ENCODE measurements at regions not wholly inside any gene's neighbourhood (a gene's known extent, or its start where the extent isn't known, plus 50 kb on each side); places are given as distances from the start of the nearest gene placed in this dataset.

GRCh38 chr2:8409461-8410260 lies 272.2 kb upstream of the ID2 start:
- Histone ChIP-seq H3K27ac (ENCODE audit: low read depth, low read length, poor library complexity, severe bottlenecking) (no peak overlapping the region), H3K9me3 (ENCODE audit: low read depth, low read length, poor library complexity, severe bottlenecking) (no peaks in the 10 kb centered on the region), H3K27me3 (replicated peaks; ENCODE audit: insufficient read depth, low read depth, low read length, poor library complexity) (no peaks in the 10 kb centered on the region), H3K36me3 (ENCODE audit: insufficient read depth, low read length, poor library complexity, severe bottlenecking) (no peaks in the 10 kb centered on the region), H3K4me3 (ENCODE audit: low read depth, low read length, poor library complexity, severe bottlenecking) (no peak overlapping the region), H3K4me1 (ENCODE audit: insufficient read depth, low read length, poor library complexity, severe bottlenecking) (peaks cover 33% of the 10 kb centered on the region)
- no TSS peak for BruUV-seq (replicated peaks)
- DNase-seq (ENCODE audit: low spot score): no peak
- ChIA-PET POLR2A (ENCODE audit: low non-redundant PET) (no interaction called here), CTCF (no interaction called here)
- intact Hi-C loops (cut with micrococcal nuclease; ENCODE audit: unreplicated experiment): no loop called here
- no peak for TF ChIP-seq CTCF (conservative IDR thresholded peaks at IDR 0.05; ENCODE audit: low read depth, low read length)
- TF ChIP-seq EZH2 (IDR thresholded peaks at IDR 0.05; ENCODE audit: borderline replicate concordance, low read depth, low read length, poor library complexity, severe bottlenecking): no peak

GRCh38 chr2:8412082-8412481 lies 269.8 kb upstream of the ID2 start:
- Histone ChIP-seq H3K4me3 (ENCODE audit: low read depth, low read length, poor library complexity, severe bottlenecking) (no peak overlapping the region), H3K27me3 (replicated peaks; ENCODE audit: insufficient read depth, low read depth, low read length, poor library complexity) (no peaks in the 10 kb centered on the region), H3K36me3 (ENCODE audit: insufficient read depth, low read length, poor library complexity, severe bottlenecking) (no peaks in the 10 kb centered on the region), H3K27ac (ENCODE audit: low read depth, low read length, poor library complexity, severe bottlenecking) (peak overlapping the region; percentile 47), H3K4me1 (ENCODE audit: insufficient read depth, low read length, poor library complexity, severe bottlenecking) (peaks cover 48% of the 10 kb centered on the region), H3K9me3 (ENCODE audit: low read depth, low read length, poor library complexity, severe bottlenecking) (no peaks in the 10 kb centered on the region)
- TF ChIP-seq CTCF (conservative IDR thresholded peaks at IDR 0.05; ENCODE audit: low read depth, low read length) (no peak), EZH2 (IDR thresholded peaks at IDR 0.05; ENCODE audit: borderline replicate concordance, low read depth, low read length, poor library complexity, severe bottlenecking) (no peak)
- POLR2A ChIA-PET (ENCODE audit: low non-redundant PET): no interaction called here
- CTCF ChIA-PET: no interaction called here
- intact Hi-C loops (cut with micrococcal nuclease; ENCODE audit: unreplicated experiment): no loop called here
- no peak for DNase-seq (ENCODE audit: low spot score)
- no TSS peak for BruUV-seq (replicated peaks)

GRCh38 chr2:8412586-8412985 lies 269.3 kb upstream of the ID2 start:
- Histone ChIP-seq H3K4me3 (ENCODE audit: low read depth, low read length, poor library complexity, severe bottlenecking) (no peak overlapping the region), H3K27me3 (replicated peaks; ENCODE audit: insufficient read depth, low read depth, low read length, poor library complexity) (no peaks in the 10 kb centered on the region), H3K27ac (ENCODE audit: low read depth, low read length, poor library complexity, severe bottlenecking) (peak overlapping the region; percentile 47), H3K9me3 (ENCODE audit: low read depth, low read length, poor library complexity, severe bottlenecking) (no peaks in the 10 kb centered on the region), H3K36me3 (ENCODE audit: insufficient read depth, low read length, poor library complexity, severe bottlenecking) (no peaks in the 10 kb centered on the region), H3K4me1 (ENCODE audit: insufficient read depth, low read length, poor library complexity, severe bottlenecking) (peaks cover 48% of the 10 kb centered on the region)
- DNase-seq (ENCODE audit: low spot score): peak; percentile 77
- no TSS peak for BruUV-seq (replicated peaks)
- ChIA-PET CTCF (no interaction called here), POLR2A (ENCODE audit: low non-redundant PET) (no interaction called here)
- TF ChIP-seq EZH2 (IDR thresholded peaks at IDR 0.05; ENCODE audit: borderline replicate concordance, low read depth, low read length, poor library complexity, severe bottlenecking) (no peak), CTCF (conservative IDR thresholded peaks at IDR 0.05; ENCODE audit: low read depth, low read length) (no peak)
- intact Hi-C loops (cut with micrococcal nuclease; ENCODE audit: unreplicated experiment): no loop called here
